NB4 (cell line): ENCODE measurements at regions not wholly inside any gene's neighbourhood (a gene's known extent, or its start where the extent isn't known, plus 50 kb on each side); places are given as distances from the start of the nearest gene placed in this dataset.

ENCODE experiments used
- CTCF ChIP-seq: IDR thresholded peaks from one replicate; pipeline ENCODE4 v1.5.1; 2012; ENCODE audit warnings: low read depth, low read length
- POLR2A ChIP-seq: IDR thresholded peaks from 2 replicates; pipeline ENCODE4 v1.6.1; 2011; ENCODE audit warnings: mild to moderate bottlenecking; ENCODE audit not compliant: insufficient read length; ENCODE audit errors: extremely low read depth

GRCh38 chr7:153934048-153934447 lies 118.2 kb upstream of the DPP6 start:
- no peak for TF ChIP-seq CTCF
- TF ChIP-seq POLR2A, result no peak
